Right lobe of liver (tissue), 4 donors: ENCODE measurements at regions not wholly inside any gene's neighbourhood (a gene's known extent, or its start where the extent isn't known, plus 50 kb on each side); places are given as distances from the start of the nearest gene placed in this dataset.

ENCODE experiments used
- POLR2A ChIP-seq: fragments of 450-650 bp; IDR thresholded peaks from one replicate; pipeline ENCODE4 v1.6.1; 2017; ENCODE audit warnings: antibody characterized with exemption, mild to moderate bottlenecking
- TF ChIP-seq, protein P1 (sequence below), 4 donors: fragments of 200-600 bp in 3 of 4; fragments of 450-650 bp in 1 of 4; IDR thresholded peaks; one replicate each; pipeline versions ENCODE4 v1.5.1 to v1.8.0; 2016 to 2022; ENCODE audit warnings: antibody characterized with exemption in 4 of 4, mild to moderate bottlenecking in 2 of 4
- donor health status: DM: no; HTN: no; CAD: no.
- donor health status: DM: no; HTN: no; CAD: no.
- donor health status: DM: no; HTN: yes; CAD: no.

DNA sequence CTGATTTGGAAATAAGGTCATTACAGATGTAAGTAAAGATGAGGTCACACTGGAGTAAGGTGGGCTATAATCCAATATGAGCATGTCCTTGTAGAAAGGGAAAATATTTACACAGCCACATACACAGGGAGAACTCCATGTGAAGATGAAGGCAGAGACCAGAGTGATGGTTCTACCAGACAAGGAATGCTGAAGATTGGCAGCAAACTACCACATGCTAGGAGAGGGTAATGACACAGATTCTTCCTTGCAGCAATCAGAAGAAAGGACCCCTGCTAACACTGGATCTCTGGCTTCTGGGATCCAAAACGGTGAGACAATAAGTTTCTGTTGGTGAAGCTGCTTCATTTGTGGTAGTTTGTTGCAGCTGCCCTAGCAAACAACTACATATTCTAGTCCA is 56.0 kb upstream of the SPTSSB start:
- TF ChIP-seq, protein P1, sequence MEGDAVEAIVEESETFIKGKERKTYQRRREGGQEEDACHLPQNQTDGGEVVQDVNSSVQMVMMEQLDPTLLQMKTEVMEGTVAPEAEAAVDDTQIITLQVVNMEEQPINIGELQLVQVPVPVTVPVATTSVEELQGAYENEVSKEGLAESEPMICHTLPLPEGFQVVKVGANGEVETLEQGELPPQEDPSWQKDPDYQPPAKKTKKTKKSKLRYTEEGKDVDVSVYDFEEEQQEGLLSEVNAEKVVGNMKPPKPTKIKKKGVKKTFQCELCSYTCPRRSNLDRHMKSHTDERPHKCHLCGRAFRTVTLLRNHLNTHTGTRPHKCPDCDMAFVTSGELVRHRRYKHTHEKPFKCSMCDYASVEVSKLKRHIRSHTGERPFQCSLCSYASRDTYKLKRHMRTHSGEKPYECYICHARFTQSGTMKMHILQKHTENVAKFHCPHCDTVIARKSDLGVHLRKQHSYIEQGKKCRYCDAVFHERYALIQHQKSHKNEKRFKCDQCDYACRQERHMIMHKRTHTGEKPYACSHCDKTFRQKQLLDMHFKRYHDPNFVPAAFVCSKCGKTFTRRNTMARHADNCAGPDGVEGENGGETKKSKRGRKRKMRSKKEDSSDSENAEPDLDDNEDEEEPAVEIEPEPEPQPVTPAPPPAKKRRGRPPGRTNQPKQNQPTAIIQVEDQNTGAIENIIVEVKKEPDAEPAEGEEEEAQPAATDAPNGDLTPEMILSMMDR (IDR thresholded peaks at IDR 0.05) = no peak
- no peak for TF ChIP-seq POLR2A
